Left renal pelvis (tissue), 4 donors: ENCODE measurements at regions not wholly inside any gene's neighbourhood (a gene's known extent, or its start where the extent isn't known, plus 50 kb on each side); places are given as distances from the start of the nearest gene placed in this dataset.
A peak's percentile ranks its signal among the peaks of the same experiment; 100 is the strongest.
"Not testable (repeated sequence)": the region's sequence is repeated elsewhere in the genome, so short reads cannot be mapped to it uniquely, and the experiment has no call there.

ENCODE experiments used
- DNase-seq, 4 donors: peaks; one replicate each; pipeline ENCODE4 v3.0.0-alpha.2; 2013; ENCODE audit warnings: low read depth in 4 of 4, low spot score in 3 of 4

DNA sequence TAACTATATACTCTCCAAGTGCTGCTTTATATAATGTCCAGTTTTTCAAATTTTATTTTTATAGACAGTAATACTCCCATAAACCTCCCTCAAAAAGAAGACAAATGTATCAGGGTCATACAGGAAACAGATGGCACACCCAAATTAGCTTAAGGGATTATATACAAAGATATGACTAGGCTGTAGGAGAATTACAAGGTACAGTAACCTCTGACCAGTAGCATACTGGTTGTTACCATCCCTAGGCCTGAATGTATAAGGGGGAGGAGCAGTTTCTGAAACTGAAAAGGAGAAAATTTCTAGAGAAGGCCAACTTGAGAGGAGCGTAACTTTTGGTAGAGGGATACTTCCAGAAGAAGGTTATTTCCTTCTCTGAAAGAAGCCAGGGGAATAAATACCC is 122.6 kb upstream of the NBPF19 start:
- not testable (repeated sequence) for DNase-seq

DNA sequence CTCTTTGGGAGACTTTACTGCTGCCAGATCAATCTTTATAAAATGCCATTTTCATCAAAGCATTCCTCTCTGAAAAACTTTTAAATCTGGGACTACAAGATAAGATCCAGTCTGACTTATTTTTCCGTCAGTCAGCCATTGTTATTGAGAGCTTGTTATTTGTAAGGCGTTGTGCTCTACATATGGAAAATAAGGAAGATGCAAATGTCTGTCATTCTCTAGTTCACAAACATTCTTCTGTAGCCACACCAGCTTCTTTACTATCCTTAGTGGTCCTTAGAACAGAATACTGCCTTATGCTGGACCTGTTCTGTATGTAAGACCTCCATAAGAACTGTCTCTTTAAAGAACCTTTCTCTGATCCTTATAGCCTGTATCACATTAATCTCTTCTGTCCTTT is 120.3 kb upstream of the NBPF19 start:
- not testable (repeated sequence) for DNase-seq

DNA sequence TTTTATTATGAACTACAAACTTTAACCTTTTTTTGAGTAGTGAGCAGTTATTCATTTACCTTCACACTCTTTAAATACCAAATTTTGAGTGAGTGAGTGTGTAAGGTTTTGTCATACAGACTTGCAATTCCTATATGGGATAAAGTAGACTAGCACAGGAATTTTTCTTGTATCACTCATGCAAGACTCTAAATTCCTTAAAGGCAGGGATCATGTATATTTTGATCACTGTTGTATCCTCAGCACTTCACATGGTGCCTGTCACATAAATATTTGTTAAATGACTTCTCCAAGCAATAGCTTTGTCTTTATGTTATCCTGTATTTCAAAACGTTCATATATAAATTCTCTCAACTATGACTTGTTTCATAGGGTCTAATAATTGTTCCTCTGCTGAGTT is 119.1 kb upstream of the NBPF19 start:
- not testable (repeated sequence) for DNase-seq

DNA sequence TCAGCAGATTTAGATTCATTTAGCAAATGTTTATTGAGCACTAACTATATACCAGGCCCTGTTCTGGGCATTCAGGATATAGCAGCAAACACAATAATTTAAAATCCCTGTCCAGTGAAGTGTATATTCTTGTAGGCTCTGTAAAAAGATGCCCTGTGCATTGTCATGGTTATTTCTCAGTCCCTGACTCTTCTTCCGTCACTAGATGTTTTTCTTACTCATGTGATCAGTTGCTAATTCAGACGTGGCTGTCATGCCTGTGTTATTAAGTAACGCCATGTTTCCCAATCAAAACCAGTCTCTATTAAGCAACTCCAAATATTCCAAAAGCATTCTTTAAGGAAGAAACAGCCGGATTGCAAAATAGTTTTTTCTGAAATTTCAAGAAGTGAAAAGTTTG is 118.7 kb upstream of the NBPF19 start:
- DNase-seq: not testable (repeated sequence)

DNA sequence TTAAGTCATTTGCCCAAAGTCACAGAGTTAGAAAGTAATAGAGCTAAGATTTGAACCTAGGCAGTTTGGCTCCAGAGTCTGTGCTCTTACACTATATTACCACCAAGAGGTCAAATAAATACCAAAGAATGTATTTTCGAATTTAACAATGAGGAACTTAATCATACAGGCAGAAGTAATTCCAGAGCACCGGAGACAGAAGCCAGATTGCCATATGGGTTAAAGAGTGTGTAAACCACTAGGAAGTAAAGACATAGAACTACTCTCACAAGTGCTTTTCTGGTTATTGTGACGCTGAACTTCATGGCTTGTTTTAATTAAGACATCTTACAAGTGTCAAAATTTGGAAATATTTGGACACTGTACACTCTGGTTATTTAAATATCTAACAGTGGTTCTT is 114.5 kb upstream of the NBPF19 start:
- DNase-seq: not testable (repeated sequence)

DNA sequence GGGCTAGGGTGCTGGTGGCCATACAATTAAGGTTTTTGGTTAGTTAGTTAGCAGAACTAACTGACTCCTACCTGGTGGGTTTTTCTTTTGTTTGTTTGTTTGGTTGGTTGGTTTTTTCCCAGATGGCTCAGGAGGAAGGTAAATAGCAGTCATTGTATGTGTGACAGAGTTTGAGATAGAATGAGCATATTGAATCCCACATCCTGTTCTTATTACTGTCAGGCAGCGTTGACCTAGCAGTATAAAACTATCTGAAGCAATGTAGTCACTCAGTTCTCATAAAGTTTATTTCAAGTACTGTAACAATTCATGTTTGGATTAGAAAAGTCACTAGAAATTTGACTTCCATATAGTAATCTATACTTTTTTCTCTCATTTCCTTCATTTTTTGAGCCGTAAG is 113.5 kb upstream of the NBPF19 start:
- not testable (repeated sequence) for DNase-seq

DNA sequence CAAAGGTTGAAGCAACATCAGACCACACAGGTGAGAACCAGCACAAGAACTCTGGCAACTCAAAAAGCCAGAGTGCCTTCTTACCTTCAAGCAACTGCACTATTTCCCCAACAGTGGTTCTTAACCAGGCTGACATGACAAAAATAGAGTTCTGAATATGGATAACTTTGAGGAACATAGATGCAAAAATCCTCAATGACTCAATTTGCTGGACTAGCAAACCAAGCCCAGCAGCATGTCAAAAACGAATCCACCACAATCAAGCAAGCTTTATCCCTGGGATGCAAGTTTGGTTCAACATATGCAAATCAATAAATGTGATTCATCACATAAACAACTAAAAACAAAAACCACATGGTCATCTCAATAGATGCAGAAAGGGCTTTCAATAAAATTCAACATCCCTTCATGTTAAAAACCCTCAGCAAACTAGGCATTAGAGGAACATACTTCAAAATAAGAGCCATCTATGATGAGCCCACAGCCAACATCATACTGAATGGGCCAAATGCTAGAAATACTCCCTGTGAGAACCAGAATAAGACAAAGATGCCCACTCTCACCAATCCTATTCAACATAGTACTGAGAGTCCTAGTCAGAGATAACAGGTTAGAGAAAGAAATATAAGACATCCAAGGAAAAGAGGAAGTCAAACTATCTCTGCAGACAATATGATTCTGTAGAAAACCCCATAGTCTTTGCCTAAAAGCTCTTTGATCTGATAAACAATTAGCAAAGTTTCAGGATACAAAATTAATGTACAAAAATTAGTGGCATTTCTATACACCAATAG is 110.5 kb upstream of the NBPF19 start:
- DNase-seq: not testable (repeated sequence)

DNA sequence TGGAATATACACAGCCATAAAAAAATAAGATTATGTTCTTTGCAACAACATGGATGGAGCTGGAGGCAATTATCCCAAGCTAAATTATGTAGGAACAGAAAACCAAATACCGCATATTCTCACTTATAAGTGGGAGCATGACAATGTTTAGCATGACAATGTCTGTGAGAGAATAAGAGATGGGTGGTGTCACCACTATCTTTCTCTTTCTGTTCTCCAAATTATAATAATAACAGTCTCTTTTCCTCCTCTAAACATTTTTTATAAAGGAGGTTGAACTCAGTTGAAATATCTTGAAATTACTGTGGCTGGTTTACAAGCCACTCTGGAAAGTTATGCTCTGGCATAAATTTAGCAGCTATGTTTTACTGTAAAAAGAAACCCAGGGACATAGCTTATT is 108.4 kb upstream of the NBPF19 start:
- not testable (repeated sequence) for DNase-seq

DNA sequence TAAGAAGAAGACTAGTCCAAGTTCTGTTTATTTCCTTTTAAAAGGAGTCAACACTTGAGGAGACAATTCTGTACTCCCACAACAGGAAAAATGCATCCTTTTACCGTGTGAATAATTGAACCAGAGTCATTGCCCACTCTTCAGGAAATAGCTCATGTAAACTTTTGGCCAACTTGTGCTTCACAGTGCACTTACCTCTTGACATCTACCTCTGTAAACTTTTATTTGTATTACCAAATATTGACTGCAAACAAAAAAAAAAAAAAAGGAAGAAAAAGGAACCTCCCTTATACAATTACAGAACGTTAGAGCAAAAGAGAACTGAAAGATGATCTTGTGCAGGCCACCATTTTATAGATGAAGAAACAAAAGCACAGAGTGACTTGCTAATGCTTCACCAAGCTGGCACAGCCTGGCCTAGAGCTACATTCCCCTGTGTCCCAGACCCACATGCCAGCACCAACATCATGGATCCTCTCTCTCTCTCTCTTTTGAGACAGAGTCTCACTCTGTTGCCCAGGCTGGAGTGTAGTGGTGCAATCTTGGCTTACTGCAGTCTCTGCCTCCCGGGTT is 107.3 kb upstream of the NBPF19 start:
- DNase-seq: not testable (repeated sequence)

DNA sequence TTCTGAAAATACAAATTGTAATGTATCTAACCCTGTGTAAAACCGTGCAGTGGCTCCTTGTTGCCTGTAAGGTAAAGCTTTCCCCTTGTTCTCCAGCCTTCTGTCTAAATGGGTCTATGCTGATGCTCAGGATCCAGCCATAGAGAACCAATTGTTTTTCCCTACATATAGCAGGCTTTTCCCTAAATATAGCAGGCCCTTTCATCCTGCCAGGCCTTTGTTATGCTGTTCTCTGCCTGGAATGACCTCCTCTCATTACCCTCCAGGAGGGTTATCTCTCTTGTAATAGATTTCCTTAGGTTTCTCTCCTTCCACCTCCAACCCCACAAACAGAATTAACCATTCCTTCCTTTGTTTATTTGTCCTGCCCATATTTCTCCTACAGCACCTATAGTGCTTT is 106.5 kb upstream of the NBPF19 start:
- not testable (repeated sequence) for DNase-seq

DNA sequence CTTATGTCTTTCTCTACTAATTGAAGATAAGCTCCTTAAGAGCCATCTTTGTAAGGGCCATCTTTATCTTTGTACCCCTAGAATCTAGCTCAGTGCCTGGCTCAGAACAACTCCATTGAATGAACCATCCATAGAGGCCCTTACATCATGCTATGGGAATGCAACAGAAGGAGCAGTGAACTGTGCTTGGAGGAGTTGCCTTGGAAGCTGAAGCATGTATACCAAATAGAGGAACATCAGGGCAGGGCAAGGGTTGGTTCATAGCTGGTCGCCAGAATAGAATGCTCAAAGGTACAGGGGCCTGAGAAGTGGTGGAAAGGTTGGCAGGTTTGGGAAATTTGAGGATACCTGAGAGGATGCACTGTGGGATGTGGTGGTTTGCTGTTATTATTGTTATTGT is 105.8 kb upstream of the NBPF19 start:
- DNase-seq: not testable (repeated sequence)

DNA sequence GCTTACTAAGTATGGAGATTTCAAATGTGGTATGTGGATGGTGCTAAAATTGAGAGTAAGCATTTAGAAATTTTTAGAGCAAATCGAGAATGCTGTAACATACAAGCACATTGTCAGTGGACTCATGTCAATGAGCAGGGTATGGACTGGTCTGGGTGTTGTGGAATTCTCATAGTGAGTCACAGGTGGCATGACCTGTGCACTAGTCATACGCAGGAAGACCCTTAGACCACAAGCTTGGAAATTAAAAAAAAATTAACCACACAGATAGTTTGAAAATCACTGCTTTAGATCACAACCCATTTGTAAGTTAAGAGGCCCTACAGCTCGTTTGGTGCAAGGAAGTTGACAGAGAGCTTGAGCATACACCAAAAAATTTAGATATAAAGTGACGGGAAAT is 102.9 kb upstream of the NBPF19 start:
- DNase-seq: not testable (repeated sequence)

DNA sequence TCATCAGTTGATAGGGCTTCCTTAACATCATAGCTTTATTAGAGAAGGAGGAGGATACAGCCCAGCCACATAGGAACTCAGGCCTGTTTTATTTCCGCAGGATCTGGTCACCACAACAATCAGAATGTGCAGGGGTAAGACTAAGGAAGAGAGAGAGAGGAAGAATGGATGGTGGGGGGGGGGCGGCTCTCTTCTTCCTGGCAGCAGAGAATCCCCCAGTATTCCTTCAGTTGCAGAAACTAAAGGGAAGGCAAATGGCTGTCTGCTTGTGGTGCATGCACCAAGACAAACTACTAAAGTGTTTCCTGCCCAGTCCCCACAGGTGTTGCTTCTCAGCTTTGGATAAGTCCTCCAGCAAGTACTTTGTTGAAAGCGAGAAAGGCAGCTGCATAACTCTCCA is 96.4 kb upstream of the NBPF19 start:
- DNase-seq: not testable (repeated sequence)

DNA sequence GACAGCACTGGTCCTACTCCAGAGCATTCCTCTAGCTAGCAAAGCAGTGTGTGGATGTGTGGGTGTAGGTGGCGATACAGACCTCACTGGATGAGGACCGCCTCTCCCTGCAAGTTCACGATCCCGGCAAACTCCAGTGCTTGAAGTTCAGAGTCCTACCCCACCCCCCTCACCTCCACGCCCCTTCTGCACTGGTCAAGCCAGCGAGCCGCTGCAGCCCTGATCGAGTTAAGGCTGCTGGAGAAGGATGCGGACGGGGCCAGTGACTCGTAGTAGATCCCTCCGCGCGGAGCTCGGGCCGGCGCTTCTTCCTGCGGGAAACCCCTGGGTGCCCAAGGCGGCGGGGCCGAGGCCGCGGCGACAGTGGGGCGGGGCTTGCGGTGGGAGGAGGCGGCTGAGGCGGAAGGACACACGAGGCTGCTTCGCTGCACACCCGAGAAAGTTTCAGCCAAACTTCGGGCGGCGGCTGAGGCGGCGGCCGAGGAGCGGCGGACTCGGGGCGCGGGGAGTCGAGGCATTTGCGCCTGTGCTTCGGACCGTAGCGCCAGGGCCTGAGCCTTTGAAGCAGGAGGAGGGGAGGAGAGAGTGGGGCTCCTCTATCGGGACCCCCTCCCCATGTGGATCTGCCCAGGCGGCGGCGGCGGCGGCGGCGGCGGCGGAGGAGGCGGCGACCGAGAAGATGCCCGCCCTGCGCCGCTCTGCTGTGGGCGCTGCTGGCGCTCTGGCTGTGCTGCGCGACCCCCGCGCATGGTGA is 84.5 kb upstream of the NBPF19 start:
- DNase-seq: peak; percentile 34 to 55 (median 51)

DNA sequence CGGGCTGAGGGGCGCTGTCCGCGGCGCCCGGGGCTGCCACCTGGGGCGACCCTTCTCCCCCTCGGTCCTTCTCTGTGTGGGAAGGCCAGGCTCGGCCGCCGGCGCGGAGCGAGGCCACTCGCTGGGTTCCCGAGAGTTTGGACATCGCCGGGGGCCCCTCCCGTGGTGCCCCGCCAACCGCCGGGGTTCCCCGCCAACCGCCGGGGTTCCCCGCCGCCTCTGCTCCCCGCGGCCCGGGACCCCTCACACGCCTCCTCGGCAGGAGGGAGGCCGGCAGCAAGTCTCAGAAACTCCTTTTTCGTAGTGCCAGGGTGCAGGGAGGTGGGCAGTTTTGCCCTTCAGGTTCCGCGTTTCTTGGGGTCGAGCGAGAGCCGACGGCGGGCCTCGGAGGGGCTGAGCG is 83.9 kb upstream of the NBPF19 start:
- not testable (repeated sequence) for DNase-seq

DNA sequence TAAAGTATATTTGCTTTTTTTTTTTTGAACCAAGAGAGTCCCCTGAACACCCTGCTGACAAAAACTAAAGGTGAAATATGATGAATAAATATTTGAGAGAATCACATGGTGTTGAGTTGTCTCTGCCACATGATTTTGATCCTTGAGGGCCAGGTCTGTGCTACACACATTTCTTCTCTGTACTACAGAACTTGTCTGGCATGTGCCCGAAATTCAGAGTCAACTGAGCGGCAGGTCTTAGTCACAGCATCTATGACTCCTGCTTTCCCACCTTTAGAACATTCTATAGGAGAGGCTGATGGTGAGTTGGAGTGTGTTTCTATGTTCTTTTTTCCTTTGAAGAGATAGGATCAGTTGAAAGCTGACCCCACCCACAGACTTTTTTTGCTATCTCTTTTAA is 79.0 kb upstream of the NBPF19 start:
- not testable (repeated sequence) for DNase-seq

DNA sequence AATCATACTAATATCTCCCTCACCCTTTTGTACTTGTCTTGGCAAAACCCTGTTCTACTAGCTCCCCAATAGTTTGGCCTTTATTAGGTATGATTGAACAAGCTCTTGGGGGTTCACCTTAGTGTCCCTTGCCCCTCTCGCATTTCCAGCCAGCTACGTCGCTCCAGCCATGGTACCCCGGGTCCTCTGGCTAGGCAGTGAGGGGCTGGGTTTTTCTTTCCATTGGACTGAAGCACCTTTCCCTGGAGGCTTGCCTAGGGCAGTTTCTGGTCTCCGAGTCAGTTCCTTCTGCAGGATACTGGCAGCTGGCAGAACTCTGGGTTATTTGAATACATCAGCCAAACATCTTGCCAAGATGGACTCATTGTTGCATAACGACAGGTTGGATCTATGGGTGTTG is 76.3 kb upstream of the NBPF19 start:
- DNase-seq: not testable (repeated sequence)

DNA sequence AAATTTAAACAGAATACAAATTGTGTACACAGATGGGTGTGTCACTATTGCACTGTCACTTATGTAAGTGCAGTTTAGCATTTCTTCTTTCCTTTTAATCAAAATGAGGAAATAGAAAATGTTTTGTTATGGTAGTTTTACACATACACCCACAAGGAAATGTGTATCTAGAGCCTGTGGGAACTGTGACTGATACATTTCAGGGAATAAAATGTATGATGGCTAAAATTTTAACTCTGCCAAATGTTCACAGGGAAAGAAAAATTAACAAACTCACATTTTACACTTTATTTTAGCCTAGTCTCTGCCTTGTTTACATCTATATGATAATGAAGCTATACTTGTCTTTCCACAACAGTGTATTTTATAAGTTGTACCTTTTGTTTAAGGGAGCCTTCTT is 66.4 kb upstream of the NBPF19 start:
- not testable (repeated sequence) for DNase-seq

DNA sequence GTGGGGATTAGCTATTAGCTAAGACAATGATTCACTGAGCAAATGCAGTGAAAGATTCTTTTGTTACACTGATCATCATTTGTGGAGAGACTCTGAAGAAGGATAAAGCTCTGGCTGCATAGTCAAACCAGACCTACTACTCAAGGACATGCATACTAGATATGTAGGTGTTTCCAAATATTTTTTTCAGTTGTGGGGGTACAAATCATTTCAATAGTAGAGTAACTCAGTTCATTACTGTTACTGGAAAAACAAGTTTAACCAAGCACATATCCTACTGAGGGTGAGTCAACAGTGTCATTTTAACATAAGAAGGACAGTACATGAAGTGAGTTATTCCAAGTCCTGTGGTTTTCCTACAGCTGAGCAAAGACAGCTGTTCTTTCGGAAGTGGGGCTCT is 59.5 kb upstream of the NBPF19 start:
- DNase-seq: not testable (repeated sequence)

DNA sequence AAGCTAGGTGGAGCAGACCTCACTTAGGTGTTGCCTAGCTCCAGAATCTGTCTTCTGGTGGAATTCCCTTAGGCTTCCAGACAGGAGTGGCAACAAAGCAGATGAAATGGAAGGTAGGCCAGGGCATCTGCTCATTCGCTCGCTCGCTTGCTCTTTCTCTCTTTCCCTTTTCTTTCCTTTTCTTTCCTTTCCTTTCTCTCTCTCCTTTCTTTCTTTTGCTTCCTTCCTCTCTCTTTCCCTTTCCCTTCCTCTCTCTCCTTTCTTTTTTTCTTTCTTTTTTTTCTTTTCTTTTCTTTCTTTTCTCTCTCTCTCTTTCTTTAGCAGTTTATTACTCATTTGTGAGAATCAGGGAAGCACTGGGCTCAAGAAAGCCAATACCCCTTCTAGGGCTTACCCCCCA is 56.1 kb upstream of the NBPF19 start:
- DNase-seq: not testable (repeated sequence)

DNA sequence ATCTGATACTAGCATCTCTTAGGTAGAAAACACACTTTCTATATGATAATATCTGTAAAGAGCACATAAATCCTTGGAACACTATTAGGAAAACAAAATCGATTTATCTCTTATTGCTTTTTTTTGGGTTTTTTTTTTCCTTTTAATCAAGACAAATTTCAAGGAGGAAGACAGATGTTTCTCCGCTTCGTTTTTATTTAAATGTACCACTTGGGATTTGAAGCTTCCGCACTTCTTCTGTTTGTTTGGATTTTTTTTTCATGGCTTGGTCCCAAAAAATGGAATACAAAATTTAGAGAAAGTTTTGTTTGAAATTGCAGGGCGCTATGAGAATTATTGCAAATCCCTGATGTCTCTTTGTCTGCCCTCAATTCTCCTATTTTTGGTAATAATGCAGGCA is 51.7 kb upstream of the NBPF19 start:
- not testable (repeated sequence) for DNase-seq
